ENCODE measurements at regions not wholly inside any gene's neighbourhood (a gene's known extent, or its start where the extent isn't known, plus 50 kb on each side); places are given as distances from the start of the nearest gene placed in this dataset.

GRCh38 chr6:71492668-71493067 is 204.1 kb downstream of the OGFRL1 start:
- Histone ChIP-seq H2BK15ac (ENCODE audit: low read depth, low read length) (no peak overlapping the region), H3K23ac (ENCODE audit: insufficient read length, low read depth, low read length) (no peak overlapping the region), H3K79me2 (ENCODE audit: insufficient read depth, low read length) (no peaks in the 10 kb centered on the region), H3K4ac (ENCODE audit: low read depth, low read length) (no peak overlapping the region), H2BK120ac (ENCODE audit: low read depth, low read length, poor library complexity, severe bottlenecking) (no peak overlapping the region), H3K27me3 (ENCODE audit: insufficient read depth, low read length) (no peaks in the 10 kb centered on the region), H3K18ac (ENCODE audit: insufficient read length, low read depth, low read length) (no peak overlapping the region), H2BK5ac (ENCODE audit: insufficient read length, low read length) (no peak overlapping the region), H3K23me2 (ENCODE audit: insufficient read length, low read depth, low read length, poor library complexity, severe bottlenecking) (no peaks in the 10 kb centered on the region), H3K4me2 (ENCODE audit: insufficient read depth, insufficient read length, low read length) (no peak overlapping the region), H2AK5ac (ENCODE audit: insufficient read length, low read length) (no peak overlapping the region), H3K9ac (ENCODE audit: extremely low read depth, insufficient read length, low read length) (no peak overlapping the region), H4K20me1 (ENCODE audit: control insufficient read depth, insufficient read depth, insufficient read length) (no peaks in the 10 kb centered on the region), H3T11ph (ENCODE audit: low read length) (no peak overlapping the region), H3K9me3 (ENCODE audit: control insufficient read depth, low read depth, low read length) (no peaks in the 10 kb centered on the region), H4K5ac (ENCODE audit: insufficient read length, low read depth, low read length) (no peak overlapping the region), H3K56ac (ENCODE audit: insufficient read length, low read depth, low read length) (no peak overlapping the region), H3K14ac (ENCODE audit: insufficient read depth, low read length) (no peak overlapping the region), H3K79me1 (ENCODE audit: insufficient read depth, low read depth, low read length, poor library complexity, severe bottlenecking) (no peaks in the 10 kb centered on the region), H4K8ac (replicated peaks; ENCODE audit: insufficient read length, low read depth, low read length) (no peak overlapping the region), H2BK12ac (ENCODE audit: insufficient read length, low read depth, low read length) (no peak overlapping the region), H2AFZ (ENCODE audit: low read length) (no peak overlapping the region), H4K91ac (ENCODE audit: insufficient read length, low read depth, low read length) (no peak overlapping the region), H3K27ac (ENCODE audit: insufficient read length, low read depth, low read length) (no peak overlapping the region), H2BK20ac (ENCODE audit: low read depth, low read length, poor library complexity, severe bottlenecking) (no peak overlapping the region), H3K4me1 (ENCODE audit: insufficient read depth, low read length) (peaks cover 4% of the 10 kb centered on the region; the same call in 1 of the 2 replicates)
- Mint-ChIP-seq H3K36me3 (ENCODE audit: insufficient read depth in 1 of 3, low read depth in 3 of 3) (no peaks in the 10 kb centered on the region), H3K4me1 (peaks cover 17% of the 10 kb centered on the region in 2 experiments), H3K9me3 (no peaks in the 10 kb centered on the region), H3K27ac (no peak overlapping the region), H3K4me3 (no peak overlapping the region), H3K27me3 (ENCODE audit: low read depth) (no peaks in the 10 kb centered on the region)
- TF ChIP-seq CTCF (conservative IDR thresholded peaks at IDR 0.05), result no peak
- no CpG with 5 or more reads among the region's 2 CpGs for WGBS (ENCODE audit: extremely low coverage, insufficient read length, low lambda C conversion rate)
- DNase-seq, result no peak
